IMR-90 (cell line): ENCODE measurements at regions not wholly inside any gene's neighbourhood (a gene's known extent, or its start where the extent isn't known, plus 50 kb on each side); places are given as distances from the start of the nearest gene placed in this dataset.

Source experiments
- BHLHE40 ChIP-seq: fragments of 150-350 bp; IDR thresholded peaks from 2 replicates; pipeline ENCODE4 v1.6.1; 2016; ENCODE audit warnings: mild to moderate bottlenecking, low read depth, low read length
- CEBPB ChIP-seq: IDR thresholded peaks from 2 replicates; pipeline ENCODE4 v1.6.1; 2012; ENCODE audit warnings: low read depth, low read length, improper control_type of control experiment
- CTCF ChIP-seq: conservative IDR thresholded peaks from 2 replicates; pipeline ENCODE4 v1.5.1; 2012; ENCODE audit warnings: mild to moderate bottlenecking, low read depth, low read length, improper control_type of control experiment
- ELK1 ChIP-seq: fragments of 150-350 bp; IDR thresholded peaks from 2 replicates; pipeline ENCODE4 v1.6.1; 2016; ENCODE audit warnings: low read depth, mild to moderate bottlenecking, low read length, moderate library complexity, borderline replicate concordance
- MAZ ChIP-seq: IDR thresholded peaks from 2 replicates; pipeline ENCODE4 v1.6.1; 2012; ENCODE audit warnings: low read depth, mild to moderate bottlenecking, low read length, improper control_type of control experiment, moderate library complexity, borderline replicate concordance
- MXI1 ChIP-seq: IDR thresholded peaks from 2 replicates; pipeline ENCODE4 v1.6.1; 2012; ENCODE audit warnings: low read depth, mild to moderate bottlenecking, low read length, moderate library complexity, borderline replicate concordance
- POLR2A ChIP-seq: IDR thresholded peaks from 2 replicates; pipeline ENCODE4 v1.6.1; 2012; ENCODE audit warnings: mild to moderate bottlenecking, low read depth, low read length
- RAD21 ChIP-seq: IDR thresholded peaks from 2 replicates; pipeline ENCODE4 v1.6.1; 2012; ENCODE audit warnings: low read length, improper control_type of control experiment
- SMC3 ChIP-seq: fragments of 150-350 bp; IDR thresholded peaks from 2 replicates; pipeline ENCODE4 v1.6.1; 2016; ENCODE audit warnings: low read depth, mild to moderate bottlenecking, antibody characterized with exemption, low read length, moderate library complexity

GRCh38 chr3:194245474-194245873 is 105.7 kb downstream of the CPN2 start:
- TF ChIP-seq CTCF: no peak
- no peak for TF ChIP-seq ELK1
- TF ChIP-seq CEBPB: no peak
- TF ChIP-seq BHLHE40: no peak
- TF ChIP-seq POLR2A: no peak
- no peak for TF ChIP-seq MXI1
- no peak for TF ChIP-seq SMC3
- TF ChIP-seq RAD21: no peak
- TF ChIP-seq MAZ: no peak
